IMR-90 (cell line): ENCODE measurements at regions not wholly inside any gene's neighbourhood (a gene's known extent, or its start where the extent isn't known, plus 50 kb on each side); places are given as distances from the start of the nearest gene placed in this dataset.

ENCODE experiments used
- ATAC-seq: fragments of 200-7000 bp; cut with Tn5 transposase; 2 replicates; pipeline ENCODE4 v1.9.1; 2020; ENCODE audit warnings: low read depth, mild to moderate bottlenecking, moderate library complexity
- BruUV-seq: library from RNA; stranded (reverse); fragments of 400-500 nt; replicated peaks from 2 replicates; lab custom pipeline; 2021; lab: Mats Ljungman, UMichigan
- CTCF ChIA-PET: fragments of 300-600 bp; formaldehyde crosslinking; extraction: SDS; loops from one replicate; lab custom pipeline; 2021; ENCODE audit warnings: antibody characterized with exemption; lab: Yijun Ruan, JAX
- POLR2A ChIA-PET: fragments of 300-600 bp; sonication (Branson Sonifier 250); formaldehyde crosslinking; loops from one replicate; lab custom pipeline; 2022; ENCODE audit warnings: antibody characterized with exemption; ENCODE audit not compliant: unreplicated experiment; lab: Charles Lee
- DNase-seq: peaks from one replicate; pipeline ENCODE4 v3.0.0; 2013
- H2AFZ ChIP-seq: replicated peaks from 2 replicates; pipeline ENCODE3; 2013; ENCODE audit warnings: low read length, mild to moderate bottlenecking; ENCODE audit not compliant: poor library complexity
- H2AK5ac ChIP-seq: 2 replicates; pipeline ENCODE4 v1.6.1; 2013; ENCODE audit warnings: low read depth, low read length, inconsistent platforms
- H2AK9ac ChIP-seq: replicated peaks from 2 replicates; pipeline ENCODE3; 2013; ENCODE audit warnings: mild to moderate bottlenecking, low read depth, low read length, moderate library complexity; ENCODE audit not compliant: poor library complexity
- H2BK120ac ChIP-seq: 2 replicates; pipeline ENCODE4 v1.6.1; 2013; ENCODE audit warnings: low read depth, low read length, inconsistent platforms
- H2BK15ac ChIP-seq: 3 replicates; pipeline ENCODE4 v1.6.1; 2013; ENCODE audit warnings: low read depth, low read length, inconsistent platforms
- H2BK20ac ChIP-seq: 2 replicates; pipeline ENCODE4 v1.6.1; 2013; ENCODE audit warnings: low read depth, mild to moderate bottlenecking, inconsistent platforms, low read length, moderate library complexity
- H2BK5ac ChIP-seq: 2 replicates; pipeline ENCODE4 v1.6.1; 2013; ENCODE audit warnings: mild to moderate bottlenecking, low read depth, low read length, inconsistent platforms; ENCODE audit not compliant: poor library complexity, severe bottlenecking
- H3K14ac ChIP-seq: replicated peaks from 2 replicates; pipeline ENCODE4 v1.6.1; 2013; ENCODE audit warnings: low read depth, low read length, inconsistent platforms
- H3K18ac ChIP-seq: 2 replicates; pipeline ENCODE4 v1.6.1; 2013; ENCODE audit warnings: low read depth, low read length, control low read depth
- H3K23ac ChIP-seq: 2 replicates; pipeline ENCODE4 v1.6.1; 2013; ENCODE audit warnings: low read depth, low read length, inconsistent platforms
- H3K27ac ChIP-seq: 2 replicates; pipeline ENCODE4 v1.5.1; 2013; ENCODE audit warnings: mild to moderate bottlenecking, control low read depth, low read length; ENCODE audit not compliant: insufficient read depth
- H3K27me3 ChIP-seq: 2 replicates; pipeline ENCODE4 v1.6.1; 2013; ENCODE audit warnings: low read length; ENCODE audit not compliant: control insufficient read depth, insufficient read depth
- H3K36me3 ChIP-seq: 2 replicates; pipeline ENCODE4 v1.6.1; 2013; ENCODE audit warnings: low read length, mixed read lengths; ENCODE audit not compliant: control insufficient read depth, insufficient read depth
- H3K4ac ChIP-seq: 2 replicates; pipeline ENCODE4 v1.6.1; 2013; ENCODE audit warnings: low read depth, low read length, inconsistent platforms
- H3K4me1 ChIP-seq: 2 replicates; pipeline ENCODE4 v1.6.1; 2013; ENCODE audit warnings: low read length, mixed read lengths; ENCODE audit not compliant: control insufficient read depth, insufficient read depth
- H3K4me2 ChIP-seq: 2 replicates; pipeline ENCODE4 v1.6.1; 2013; ENCODE audit warnings: low read depth, mild to moderate bottlenecking, control low read depth, low read length, moderate library complexity
- H3K4me3 ChIP-seq: 2 replicates; pipeline ENCODE4 v1.5.1; 2013; ENCODE audit warnings: low read depth, mild to moderate bottlenecking, control low read depth, low read length, moderate library complexity; ENCODE audit not compliant: insufficient read depth
- H3K56ac ChIP-seq: 2 replicates; pipeline ENCODE4 v1.6.1; 2013; ENCODE audit warnings: low read length, inconsistent platforms; ENCODE audit not compliant: insufficient read depth; ENCODE audit errors: extremely low read depth
- H3K79me1 ChIP-seq, 2 experiments: 2 replicates each; pipeline ENCODE4 v1.6.1; 2013; ENCODE audit warnings: low read length in 2 of 2, inconsistent platforms in 1 of 2, low read depth in 1 of 2
- H3K9ac ChIP-seq: 2 replicates; pipeline ENCODE4 v1.6.1; 2013; ENCODE audit warnings: low read depth, low read length, control low read depth
- H3K9me1 ChIP-seq: 2 replicates; pipeline ENCODE4 v1.6.1; 2013; ENCODE audit warnings: low read length, inconsistent platforms; ENCODE audit not compliant: insufficient read depth
- H3K9me3 ChIP-seq: 2 replicates; pipeline ENCODE4 v1.6.1; 2013; ENCODE audit warnings: low read length; ENCODE audit not compliant: control insufficient read depth, insufficient read depth
- H4K20me1 ChIP-seq: 2 replicates; pipeline ENCODE4 v1.6.1; 2013; ENCODE audit warnings: low read length, inconsistent platforms; ENCODE audit not compliant: insufficient read depth
- H4K5ac ChIP-seq: 2 replicates; pipeline ENCODE4 v1.6.1; 2013; ENCODE audit warnings: mild to moderate bottlenecking, low read depth, low read length, control low read depth
- H4K8ac ChIP-seq, 2 experiments: 2 replicates each; pipeline ENCODE4 v1.6.1; 2013; ENCODE audit warnings: low read depth in 2 of 2, low read length in 2 of 2, control low read depth in 1 of 2, inconsistent platforms in 1 of 2
- H4K91ac ChIP-seq: 2 replicates; pipeline ENCODE4 v1.6.1; 2013; ENCODE audit warnings: low read depth, low read length, inconsistent platforms; ENCODE audit not compliant: insufficient read depth
- CEBPB ChIP-seq: IDR thresholded peaks from 2 replicates; pipeline ENCODE4 v1.6.1; 2012; ENCODE audit warnings: low read depth, low read length, improper control_type of control experiment
- CHD1 ChIP-seq: IDR thresholded peaks from 2 replicates; pipeline ENCODE4 v1.6.1; 2012; ENCODE audit warnings: low read depth, low read length, improper control_type of control experiment
- ELK1 ChIP-seq: fragments of 150-350 bp; IDR thresholded peaks from 2 replicates; pipeline ENCODE4 v1.6.1; 2016; ENCODE audit warnings: low read depth, mild to moderate bottlenecking, low read length, moderate library complexity, borderline replicate concordance
- FOS ChIP-seq: fragments of 150-350 bp; IDR thresholded peaks from 2 replicates; pipeline ENCODE4 v1.6.1; 2016; ENCODE audit warnings: low read depth, low read length
- USF2 ChIP-seq: fragments of 150-350 bp; IDR thresholded peaks from 2 replicates; pipeline ENCODE4 v1.6.1; 2017; ENCODE audit warnings: mild to moderate bottlenecking, antibody characterized with exemption, low read length, low read depth
- WGBS, 2 experiments: methylation state at CpG; one replicate each; pipeline versions ENCODE4 v1.1.5 to v1.1.7; 2013; ENCODE audit warnings: missing lambda C conversion rate in 2 of 2; ENCODE audit not compliant: insufficient read length in 1 of 2; ENCODE audit errors: extremely low coverage in 2 of 2; 5-methylcytosine and 5-hydroxymethylcytosine counted together
- dilution Hi-C: fragments of 300-500 bp; cut with HindIII; formaldehyde crosslinking; loops from one replicate; pipeline ENCODE4 v1.14.3; 2018; ENCODE audit warnings: low sequenced_read_pairs; ENCODE audit not compliant: unreplicated experiment
- in situ Hi-C: fragments of 300-500 bp; cut with MboI; formaldehyde crosslinking; loops from 3 replicates; pipeline ENCODE4 v1.14.3; 2019; ENCODE audit warnings: low sequenced_read_pairs, inconsistent platforms, mixed read lengths
- intact Hi-C: fragments of 100-400 bp; cut with micrococcal nuclease; formaldehyde crosslinking; loops from 2 replicates; pipeline ENCODE4 v1.10.0; 2022

- no peak overlapping the region for H2AK5ac ChIP-seq
- H3K79me1 ChIP-seq: no peaks in the 10 kb centered on the region
- ATAC-seq (no peak), DNase-seq (no peak)
- no peak overlapping the region for H2BK15ac ChIP-seq
- H3K9me3 ChIP-seq: no peaks in the 10 kb centered on the region
- intact Hi-C loops (loop anchor here (10.0 kb wide), 1 partner anchor 563 kb away; no protein-coding TSS in a partner anchor), dilution Hi-C loops (no loop called here), in situ Hi-C loops (no loop called here)
- H2BK20ac ChIP-seq: no peak overlapping the region
- POLR2A ChIA-PET: no interaction called here
- H3K18ac ChIP-seq: no peak overlapping the region
- CTCF ChIA-PET: no interaction called here
- H3K4ac ChIP-seq: no peak overlapping the region
- no peak overlapping the region for H2AFZ ChIP-seq
- H2BK120ac ChIP-seq: no peak overlapping the region
- 50% methylated on average over 1 of the region's 1 CpG; no CpG with 5 or more reads in 1 of the 2 experiments for WGBS, 2 experiments
- no peaks in the 10 kb centered on the region for H4K20me1 ChIP-seq
- H3K36me3 ChIP-seq: no peaks in the 10 kb centered on the region
- no peak overlapping the region for H3K27ac ChIP-seq
- H3K4me3 ChIP-seq: no peak overlapping the region
- no peak overlapping the region for H3K4me2 ChIP-seq
- TF ChIP-seq FOS (no peak), CEBPB (no peak), CHD1 (no peak), ELK1 (no peak), USF2 (no peak)
- H3K27me3 ChIP-seq: no peaks in the 10 kb centered on the region
- peaks cover 8% of the 10 kb centered on the region for H3K4me1 ChIP-seq
- no peak overlapping the region for H2BK5ac ChIP-seq
- no peak overlapping the region for H4K91ac ChIP-seq
- no TSS peak for BruUV-seq
- no peak overlapping the region for H4K8ac ChIP-seq
- H2AK9ac ChIP-seq: no peak overlapping the region
- H4K5ac ChIP-seq: no peak overlapping the region
- no peaks in the 10 kb centered on the region for H3K9me1 ChIP-seq
- no peak overlapping the region for H3K56ac ChIP-seq
- no peak overlapping the region for H3K9ac ChIP-seq
- H3K23ac ChIP-seq: no peak overlapping the region
- H3K14ac ChIP-seq: no peak overlapping the region
Measured at GRCh38 chr15:95848126-95848525, 482.4 kb upstream of the NR2F2 start.
